Upper lobe of left lung (tissue), 4 donors: ENCODE measurements at regions not wholly inside any gene's neighbourhood (a gene's known extent, or its start where the extent isn't known, plus 50 kb on each side); places are given as distances from the start of the nearest gene placed in this dataset.

ENCODE experiments used
- EP300 ChIP-seq, 4 donors: sonication (generic); formaldehyde crosslinking; IDR thresholded peaks; one replicate each; pipeline ENCODE4 v1.5.1; 2017; ENCODE audit warnings: antibody characterized with exemption in 4 of 4, control low read depth in 2 of 4
- POLR2A ChIP-seq, 4 donors: fragments of 450-650 bp; IDR thresholded peaks; one replicate each; pipeline ENCODE4 v1.5.1; 2016 to 2017; ENCODE audit warnings: antibody characterized with exemption in 4 of 4, mild to moderate bottlenecking in 2 of 4
- TF ChIP-seq, protein P1 (sequence below), 6 experiments: fragments of 450-650 bp in 4 of 6; fragments of 200-600 bp in 2 of 6; sonication (generic) in 2 of 6; IDR thresholded peaks; one replicate each; pipeline ENCODE4 v1.5.1; 2016 to 2019; ENCODE audit warnings: antibody characterized with exemption in 6 of 6

DNA sequence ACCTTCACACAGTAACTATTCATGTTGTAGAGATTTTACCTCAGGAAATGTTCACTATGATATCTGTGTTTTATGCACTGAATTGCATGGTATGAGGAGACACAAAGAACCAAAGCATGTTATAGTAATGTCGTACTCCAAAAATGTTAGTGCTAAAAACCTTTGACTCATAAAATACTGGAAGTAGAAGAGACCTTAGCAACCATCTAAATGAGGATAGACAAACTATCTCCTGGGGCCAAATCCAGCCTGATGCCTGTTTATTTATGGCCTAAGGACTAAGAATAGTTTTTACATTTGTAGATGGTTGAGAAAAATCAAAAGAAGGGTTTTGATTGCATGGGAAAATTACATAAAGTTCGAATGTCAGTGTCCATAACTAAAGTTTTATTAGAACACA lies 535.1 kb downstream of the INHBA start:
- no peak for TF ChIP-seq POLR2A (IDR thresholded peaks at IDR 0.05)
- TF ChIP-seq, protein P1, sequence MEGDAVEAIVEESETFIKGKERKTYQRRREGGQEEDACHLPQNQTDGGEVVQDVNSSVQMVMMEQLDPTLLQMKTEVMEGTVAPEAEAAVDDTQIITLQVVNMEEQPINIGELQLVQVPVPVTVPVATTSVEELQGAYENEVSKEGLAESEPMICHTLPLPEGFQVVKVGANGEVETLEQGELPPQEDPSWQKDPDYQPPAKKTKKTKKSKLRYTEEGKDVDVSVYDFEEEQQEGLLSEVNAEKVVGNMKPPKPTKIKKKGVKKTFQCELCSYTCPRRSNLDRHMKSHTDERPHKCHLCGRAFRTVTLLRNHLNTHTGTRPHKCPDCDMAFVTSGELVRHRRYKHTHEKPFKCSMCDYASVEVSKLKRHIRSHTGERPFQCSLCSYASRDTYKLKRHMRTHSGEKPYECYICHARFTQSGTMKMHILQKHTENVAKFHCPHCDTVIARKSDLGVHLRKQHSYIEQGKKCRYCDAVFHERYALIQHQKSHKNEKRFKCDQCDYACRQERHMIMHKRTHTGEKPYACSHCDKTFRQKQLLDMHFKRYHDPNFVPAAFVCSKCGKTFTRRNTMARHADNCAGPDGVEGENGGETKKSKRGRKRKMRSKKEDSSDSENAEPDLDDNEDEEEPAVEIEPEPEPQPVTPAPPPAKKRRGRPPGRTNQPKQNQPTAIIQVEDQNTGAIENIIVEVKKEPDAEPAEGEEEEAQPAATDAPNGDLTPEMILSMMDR (IDR thresholded peaks at IDR 0.05) = no peak
- no peak for TF ChIP-seq EP300 (IDR thresholded peaks at IDR 0.05)
